ENCODE measurements at regions not wholly inside any gene's neighbourhood (a gene's known extent, or its start where the extent isn't known, plus 50 kb on each side); places are given as distances from the start of the nearest gene placed in this dataset.

DNA sequence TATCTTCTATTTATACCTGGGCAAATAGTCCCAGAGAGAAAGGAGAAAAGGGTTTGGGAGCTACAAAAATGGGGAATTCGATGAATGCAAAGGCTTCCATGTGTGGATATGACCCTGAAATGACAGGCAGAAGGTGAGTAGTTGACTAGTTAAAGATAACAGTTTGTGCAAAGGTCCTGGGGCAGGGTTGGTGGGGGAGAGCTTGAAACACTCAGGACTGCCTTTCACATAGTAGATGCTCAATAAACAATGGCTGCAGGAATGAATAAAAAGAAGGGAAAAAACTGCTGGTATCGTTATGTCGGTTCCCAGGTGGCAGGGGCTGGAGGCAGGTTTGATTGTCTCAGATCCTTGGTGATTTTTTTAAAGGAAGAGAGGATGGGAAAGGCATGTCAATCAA lies 445.5 kb downstream of the HAPSTR1 start:
- DNase-seq: no peak

DNA sequence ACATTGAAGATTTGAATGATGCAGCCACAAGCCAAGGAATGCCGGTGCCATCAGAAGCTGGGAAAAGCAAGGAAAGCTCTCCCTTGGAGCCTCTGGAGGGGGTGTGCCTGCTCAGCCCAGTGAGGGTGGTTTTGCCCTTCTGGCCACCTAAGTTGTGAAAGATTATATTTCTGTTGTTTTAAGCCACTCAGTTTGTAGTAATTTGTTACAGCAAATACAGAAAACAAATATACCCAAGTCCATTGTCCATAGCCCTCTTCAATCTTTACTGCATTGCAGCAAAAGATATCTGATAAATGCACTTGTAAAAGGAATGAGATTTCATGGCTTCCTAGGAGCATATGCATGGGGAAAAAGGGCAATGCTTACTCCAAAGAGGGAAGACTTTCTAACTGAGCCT lies 447.9 kb downstream of the HAPSTR1 start:
- DNase-seq: no peak

DNA sequence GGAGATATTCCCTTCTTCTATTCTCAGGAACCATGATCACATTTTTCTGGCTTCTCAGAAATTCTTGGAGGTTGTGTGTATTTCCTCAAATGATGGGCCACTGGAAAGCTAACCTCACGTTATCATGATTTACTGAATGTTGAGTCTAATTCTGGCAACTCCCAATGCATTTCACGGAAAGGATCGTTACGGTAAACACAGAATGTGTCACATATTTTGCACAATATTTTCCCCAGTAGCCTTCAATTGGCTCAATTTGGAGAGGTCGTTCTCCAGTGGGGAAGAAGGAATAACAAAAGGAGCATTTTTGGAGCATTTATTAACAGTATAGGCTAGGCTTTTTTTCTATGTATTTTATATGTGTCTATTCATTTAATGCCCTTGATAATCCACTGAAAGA lies 450.3 kb downstream of the HAPSTR1 start:
- DNase-seq: no peak

DNA sequence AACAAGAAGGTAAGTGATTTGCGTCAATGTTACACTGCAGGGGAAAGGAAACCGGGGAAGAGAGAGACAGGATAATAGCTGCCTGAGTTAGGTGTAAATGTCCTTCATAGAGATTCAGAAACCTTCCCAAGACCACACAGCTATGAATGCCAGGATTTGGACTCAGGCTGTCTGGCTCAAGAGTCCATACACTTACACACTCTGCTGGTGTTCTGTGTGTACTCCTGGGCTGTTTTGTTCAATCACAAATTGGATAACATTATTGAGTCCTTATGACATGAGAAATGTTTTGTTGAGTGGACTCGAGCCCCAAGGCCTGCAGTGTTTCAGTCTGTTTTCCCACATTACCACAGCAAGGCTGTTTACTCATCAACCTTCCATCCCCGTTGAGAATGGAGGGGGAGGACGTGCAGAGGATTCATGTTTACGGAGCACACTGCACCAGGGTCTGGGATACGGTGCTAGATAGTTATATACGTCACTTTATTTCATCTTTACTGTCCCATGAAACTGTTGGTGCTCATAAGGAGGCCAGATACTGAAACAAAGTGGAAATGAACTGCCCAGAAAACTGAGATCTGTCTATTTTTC lies 450.8 kb downstream of the HAPSTR1 start:
- DNase-seq: no peak

DNA sequence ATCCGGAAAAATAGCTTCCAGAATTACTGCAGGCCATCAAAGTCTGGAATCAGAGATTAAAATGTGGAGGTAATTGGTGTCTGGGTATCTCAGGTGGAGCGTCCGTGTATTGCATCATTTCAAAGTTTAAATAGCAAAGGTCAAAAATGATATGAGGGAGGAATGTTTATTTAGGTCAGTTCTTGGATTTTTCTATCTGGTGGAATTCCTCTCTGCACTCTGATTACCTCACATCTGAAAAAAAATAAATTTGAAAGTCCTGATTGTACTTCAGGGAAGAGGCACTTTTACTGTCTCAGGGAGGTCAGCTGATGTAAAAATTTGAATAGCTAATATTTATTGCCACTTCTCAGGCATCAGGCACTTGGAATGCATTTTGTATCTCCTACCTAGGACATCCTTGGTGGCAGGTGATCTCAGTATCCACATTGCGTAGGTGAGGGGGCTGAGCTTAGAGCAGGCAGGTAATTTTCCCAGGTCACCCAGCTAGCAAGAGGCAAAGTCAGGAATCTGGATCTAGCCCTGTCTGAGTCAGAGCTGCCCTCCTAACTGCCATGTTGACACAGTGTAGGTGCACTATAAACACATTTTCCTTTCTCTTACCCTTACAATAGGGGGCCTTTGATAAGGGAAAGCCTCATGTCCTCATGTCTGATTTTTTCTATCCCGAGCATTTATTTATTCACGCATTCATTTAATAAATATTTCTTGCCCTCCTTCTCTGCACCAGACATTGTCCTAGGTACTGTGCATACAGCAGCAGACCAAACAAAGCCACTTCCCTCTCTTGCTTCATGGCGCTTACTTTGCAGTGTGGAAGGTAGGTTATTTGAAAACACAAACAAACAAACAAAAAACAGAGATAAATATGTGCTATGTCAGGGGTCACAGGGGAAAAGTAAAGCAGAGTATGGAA lies 454.3 kb downstream of the HAPSTR1 start:
- no peak for DNase-seq

DNA sequence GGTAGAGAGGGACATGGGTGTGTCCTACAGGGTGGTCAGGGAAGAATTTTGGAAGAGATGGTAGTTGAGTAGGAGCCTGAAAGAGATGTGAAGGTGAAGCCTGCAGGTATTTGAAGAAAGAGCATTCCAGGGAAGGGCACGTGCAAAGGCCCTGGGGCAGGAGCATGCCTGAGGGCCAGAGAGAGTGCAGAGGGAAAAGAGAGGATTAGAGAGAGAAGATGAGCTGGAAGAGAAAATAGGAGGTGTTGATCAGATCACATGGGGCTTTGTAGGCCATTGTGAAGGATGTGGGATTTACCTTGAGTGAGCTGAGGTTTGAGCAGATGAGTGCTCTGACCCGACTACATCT lies 455.0 kb downstream of the HAPSTR1 start:
- no peak for DNase-seq

DNA sequence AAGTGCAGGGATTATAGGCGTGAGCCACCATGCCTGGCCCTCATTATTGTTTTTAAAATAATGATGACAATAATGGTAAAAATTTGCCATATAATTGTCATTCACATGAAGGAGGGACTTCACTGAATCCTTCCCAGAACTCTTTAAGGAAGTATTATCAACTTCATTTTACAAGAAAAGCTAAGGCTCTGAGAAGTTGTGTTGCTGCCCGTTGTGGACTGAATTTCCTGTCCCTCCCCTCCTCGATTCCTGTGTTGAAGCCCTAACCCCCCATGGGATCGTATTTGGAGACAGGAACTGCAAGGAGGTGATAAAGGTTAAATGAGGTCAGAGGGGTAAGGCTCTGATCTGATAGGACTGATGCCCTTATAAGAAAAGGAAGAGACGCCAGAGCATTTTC lies 458.0 kb downstream of the HAPSTR1 start:
- no peak for DNase-seq

DNA sequence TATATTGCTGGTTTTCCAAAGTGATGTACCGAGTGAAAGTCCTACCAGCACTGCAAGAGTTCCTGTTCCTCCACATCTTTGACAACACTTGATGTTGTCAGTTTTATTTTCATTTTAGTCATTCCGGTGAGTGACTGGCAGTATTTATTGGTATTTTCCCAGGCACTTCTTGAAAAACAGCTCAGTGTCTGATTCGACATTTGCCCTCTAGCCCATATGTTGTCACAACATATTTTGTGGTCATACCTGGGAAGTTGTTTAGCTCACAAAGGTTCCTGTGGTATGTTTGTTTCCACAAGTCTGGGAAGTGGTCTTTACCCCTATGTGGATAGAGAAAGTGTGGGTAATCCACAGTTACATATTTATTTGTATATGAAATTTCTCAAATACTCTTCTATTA lies 463.6 kb downstream of the HAPSTR1 start:
- no peak for DNase-seq

DNA sequence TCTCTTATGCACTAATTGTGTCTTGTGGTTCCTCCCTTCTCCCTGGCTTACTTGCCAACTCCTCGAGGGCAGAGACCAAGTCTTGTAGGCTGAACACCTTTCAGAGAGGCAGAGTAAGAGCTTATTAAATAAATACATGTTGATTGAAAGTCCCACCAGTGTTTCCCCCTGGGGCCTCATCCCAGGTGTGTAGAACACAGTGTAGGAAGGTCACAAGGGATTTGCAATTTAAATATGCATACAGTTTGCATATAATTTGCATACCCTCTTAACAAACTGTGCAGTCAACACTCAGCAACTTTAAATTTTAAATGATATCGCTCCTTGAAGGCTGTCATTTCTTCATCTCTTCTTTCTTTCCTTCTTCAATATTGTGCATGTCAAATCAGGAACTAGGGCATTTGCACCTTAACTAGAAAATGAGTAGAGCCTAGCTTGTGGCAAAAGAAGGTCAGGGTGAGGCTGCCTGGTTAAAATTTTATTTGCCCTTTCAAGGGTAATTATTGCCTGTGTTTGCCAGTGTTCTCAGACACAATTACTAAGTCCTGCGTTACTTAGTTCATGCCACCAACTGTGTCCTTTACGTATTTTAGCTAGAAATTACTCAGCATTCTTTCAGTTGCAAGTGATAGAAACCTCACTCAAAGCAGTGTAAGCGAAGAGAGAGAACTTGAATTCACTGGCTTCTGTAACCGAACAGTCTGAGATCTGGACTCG lies 465.7 kb downstream of the HAPSTR1 start:
- DNase-seq: no peak

DNA sequence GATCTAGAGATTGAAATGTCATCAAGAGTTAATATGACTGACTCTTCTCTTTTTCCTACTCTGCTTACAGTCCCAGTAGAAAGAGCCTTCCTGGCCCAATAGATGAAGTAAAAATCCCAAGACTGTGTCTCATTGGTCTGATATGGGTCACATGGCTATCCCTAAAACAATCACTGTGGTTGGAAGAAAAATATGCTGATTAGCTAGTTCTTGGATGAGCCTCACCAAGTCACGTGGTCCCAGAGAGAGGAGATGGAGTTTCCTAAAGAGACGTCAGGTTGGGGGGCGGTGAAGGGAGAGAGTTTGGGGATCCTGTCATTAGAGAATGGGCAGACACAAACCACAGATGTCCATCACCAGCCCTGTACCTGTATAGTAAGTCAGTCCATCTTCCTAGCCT lies 466.3 kb downstream of the HAPSTR1 start:
- DNase-seq: no peak

DNA sequence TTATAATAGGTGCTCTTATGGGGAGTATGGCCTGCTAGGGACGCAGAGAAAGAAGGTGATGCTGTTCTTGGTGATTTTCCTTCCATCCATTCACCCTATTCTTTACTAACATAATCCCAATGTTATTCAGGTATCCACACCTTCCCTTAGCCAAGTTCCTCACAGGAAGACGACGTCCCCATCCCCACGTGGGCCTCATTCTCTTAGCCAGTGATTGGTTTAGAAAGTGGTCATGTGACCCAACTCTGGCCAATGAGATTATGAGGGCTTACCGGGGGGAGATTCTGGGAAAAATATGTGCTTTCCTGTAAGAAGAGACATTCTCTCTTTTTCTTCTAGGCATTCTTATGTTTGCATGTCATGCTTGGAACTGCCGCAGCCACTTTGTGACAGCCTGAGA lies 474.7 kb downstream of the HAPSTR1 start:
- DNase-seq: no peak

DNA sequence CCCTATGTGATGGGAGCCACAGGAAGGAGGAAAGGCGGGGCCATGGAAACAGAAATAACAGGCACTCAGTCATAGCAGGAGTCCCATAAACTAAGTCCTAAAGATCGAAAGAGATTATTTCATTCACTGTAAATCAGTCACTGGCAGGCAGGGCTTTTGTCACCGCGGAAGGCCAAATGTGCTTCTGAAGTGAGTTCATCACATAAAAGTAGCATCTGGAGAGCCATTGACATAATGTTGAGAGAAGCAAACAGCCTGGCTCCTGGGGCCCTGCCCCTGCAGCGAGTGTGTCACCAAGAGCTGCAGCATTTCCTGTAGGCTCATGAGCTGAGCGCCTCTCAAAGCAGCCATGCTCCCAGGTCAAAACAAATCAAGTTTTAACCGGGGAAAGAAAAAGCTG lies 476.2 kb downstream of the HAPSTR1 start:
- DNase-seq: peak; percentile 70

DNA sequence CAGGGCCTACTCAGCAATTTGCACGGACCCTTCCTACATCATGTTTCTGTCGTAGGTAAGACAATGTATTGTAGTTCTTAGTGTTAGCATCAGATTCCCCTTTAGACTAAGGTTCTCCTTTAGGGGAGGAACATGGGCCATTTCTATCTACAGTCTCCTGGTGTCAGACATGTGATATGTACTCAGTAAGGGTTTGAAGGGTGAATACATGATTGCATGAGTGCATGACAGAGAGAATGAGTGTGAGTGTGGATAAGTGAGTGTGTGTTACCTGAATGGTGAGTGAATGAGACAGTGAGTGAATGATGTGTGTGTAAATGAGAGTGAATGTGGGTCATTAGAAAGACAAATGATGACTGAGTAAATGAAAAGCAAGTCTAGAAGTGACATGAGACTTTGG lies 476.8 kb downstream of the HAPSTR1 start:
- no peak for DNase-seq

DNA sequence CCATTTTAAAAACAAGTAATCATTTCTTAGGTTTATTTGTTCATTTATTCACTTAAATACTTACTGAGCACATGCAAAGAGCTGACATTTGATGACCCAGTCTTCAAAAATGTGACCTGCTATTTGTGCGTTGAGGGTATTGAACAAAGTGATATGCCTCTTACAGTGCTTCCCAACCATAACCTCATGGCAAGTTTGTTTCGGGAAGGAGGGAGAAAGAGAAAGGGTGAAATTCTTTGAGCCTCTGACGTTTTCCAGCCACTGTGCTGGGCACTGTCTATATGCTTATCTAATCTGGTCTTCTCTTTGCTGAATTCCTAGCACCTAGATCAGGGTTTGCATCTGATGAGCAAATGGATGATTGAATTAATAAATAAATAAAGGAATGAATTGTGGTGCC lies 479.1 kb downstream of the HAPSTR1 start:
- no peak for DNase-seq

DNA sequence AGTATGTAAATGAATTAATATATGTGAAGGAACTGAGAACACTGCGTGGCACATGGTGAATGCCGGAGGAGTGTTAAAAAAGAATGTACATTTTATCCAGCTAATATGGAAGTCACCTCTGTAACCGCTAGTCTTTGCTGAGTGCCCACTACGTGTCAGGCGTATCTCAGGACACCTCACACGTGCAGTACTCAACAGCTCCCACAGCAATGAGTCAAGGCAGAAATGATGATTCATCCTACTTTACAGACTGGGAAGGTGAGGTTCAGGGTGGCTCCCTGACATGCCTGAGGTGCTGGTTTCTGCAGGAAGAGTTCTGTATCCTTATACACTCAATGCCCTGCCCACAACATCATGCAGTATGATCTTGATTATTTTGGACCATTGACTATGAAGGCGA lies 487.0 kb downstream of the HAPSTR1 start:
- DNase-seq: no peak

DNA sequence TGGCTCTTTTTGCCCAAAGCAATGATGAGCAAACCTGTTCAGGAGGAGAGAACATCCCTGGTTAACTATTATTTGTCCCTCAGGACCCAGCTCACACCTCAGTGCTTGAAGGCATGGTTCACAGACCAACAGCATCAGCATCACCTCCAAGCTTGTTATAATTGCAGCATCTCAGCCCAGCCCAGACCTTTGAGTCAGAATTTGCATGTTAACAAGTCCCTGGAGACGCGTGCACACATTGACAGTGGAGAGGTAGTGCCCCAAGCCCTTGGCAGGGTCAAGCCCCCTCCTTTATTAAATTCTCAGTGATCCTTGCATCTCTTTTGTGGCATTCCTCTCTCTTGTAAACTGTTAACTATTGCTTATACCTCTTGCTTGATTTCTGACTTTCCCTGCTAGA lies 488.6 kb downstream of the HAPSTR1 start:
- no peak for DNase-seq

DNA sequence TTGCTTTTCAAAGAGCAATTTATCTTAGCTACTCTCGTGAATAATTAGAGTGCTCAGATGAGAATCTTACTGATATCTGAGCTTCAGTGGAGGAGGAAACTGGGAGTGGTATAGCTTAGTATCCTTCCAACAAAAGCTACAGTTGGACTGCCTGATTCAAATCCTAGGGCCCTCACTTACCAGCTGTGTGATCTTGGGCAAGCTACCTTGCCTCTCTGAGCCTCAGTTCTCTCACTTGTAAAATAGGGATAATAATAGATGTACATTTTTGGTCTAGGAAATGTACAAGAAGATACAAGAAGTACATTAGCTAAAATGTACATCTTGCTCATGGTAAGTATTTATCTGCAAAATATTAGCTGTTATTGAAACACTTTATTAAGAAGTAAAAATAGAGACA lies 502.0 kb downstream of the HAPSTR1 start:
- DNase-seq: no peak

DNA sequence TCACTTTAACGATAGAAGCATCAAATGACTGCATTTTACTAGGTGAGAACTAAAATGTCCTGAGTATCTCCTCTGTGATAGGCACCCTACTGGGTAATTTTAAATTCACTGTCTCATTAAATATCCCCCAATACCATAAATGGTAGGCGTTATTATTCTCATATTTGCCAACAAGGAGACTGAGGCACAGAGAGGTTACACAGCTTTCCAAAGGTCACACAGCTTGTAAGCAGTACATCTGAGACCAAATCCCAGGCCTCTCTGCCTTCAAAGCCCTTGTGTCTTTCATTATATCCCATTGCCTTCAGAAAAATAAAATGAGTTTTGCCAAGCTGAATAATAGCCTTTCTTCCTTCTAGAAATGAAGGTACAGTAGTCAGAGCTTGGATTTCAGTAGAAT lies 502.6 kb downstream of the HAPSTR1 start:
- DNase-seq: no peak

DNA sequence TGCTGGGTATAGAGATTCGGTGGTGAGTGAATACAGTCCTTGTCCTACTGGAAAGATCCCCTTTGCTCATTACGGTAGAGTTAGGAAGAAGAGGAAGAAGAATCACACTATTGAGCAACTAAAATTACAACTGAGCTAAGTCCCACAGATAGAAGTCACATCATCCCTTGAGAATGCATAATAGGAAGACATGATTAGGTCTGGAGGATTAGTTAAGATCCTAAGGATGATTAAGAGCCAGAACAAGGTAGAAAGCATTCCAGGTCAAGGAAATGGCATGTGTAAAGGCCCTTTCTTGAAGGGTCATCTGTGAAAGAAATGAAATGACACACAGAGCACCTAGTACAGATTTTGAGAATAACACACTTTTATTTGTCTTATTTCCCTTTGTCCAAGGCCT lies 503.5 kb downstream of the HAPSTR1 start:
- DNase-seq: no peak

DNA sequence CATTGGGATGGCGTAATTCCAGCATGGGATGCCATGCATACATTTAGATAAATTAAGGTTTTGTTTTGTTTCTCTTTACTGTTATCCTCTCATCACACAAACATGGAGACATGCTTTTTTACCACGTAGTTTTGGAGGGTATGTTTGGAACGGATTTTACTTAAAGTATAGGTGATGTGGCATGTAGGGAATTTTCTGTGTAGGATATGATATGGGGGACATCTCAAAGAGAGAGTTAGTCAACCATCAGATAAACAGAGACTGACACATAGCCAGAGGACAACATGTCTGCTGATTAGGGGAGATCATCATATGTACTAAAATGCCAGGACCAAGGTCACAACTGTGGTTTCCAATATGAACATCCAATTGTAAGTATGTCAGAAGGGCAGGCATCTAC lies 503.9 kb downstream of the HAPSTR1 start:
- DNase-seq: no peak

DNA sequence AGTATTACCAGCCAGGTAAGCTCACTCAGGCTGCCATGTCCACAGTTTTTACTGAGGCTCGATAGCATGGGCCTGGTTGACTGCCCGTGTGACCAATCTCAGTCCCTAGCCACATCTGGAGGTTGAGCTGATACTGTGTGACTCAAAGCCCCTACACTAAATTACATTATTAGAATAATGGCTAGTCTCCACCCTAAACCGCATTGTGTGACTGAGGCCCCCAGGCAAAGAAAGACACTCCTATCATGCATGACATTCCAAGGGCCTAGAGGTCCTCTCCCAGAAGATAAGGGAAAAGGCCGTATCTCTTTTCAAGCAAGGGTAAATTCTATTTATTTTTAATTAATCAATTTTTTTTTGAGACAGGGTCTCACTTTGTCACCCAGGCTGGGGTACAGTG lies 505.3 kb downstream of the HAPSTR1 start:
- DNase-seq: no peak

DNA sequence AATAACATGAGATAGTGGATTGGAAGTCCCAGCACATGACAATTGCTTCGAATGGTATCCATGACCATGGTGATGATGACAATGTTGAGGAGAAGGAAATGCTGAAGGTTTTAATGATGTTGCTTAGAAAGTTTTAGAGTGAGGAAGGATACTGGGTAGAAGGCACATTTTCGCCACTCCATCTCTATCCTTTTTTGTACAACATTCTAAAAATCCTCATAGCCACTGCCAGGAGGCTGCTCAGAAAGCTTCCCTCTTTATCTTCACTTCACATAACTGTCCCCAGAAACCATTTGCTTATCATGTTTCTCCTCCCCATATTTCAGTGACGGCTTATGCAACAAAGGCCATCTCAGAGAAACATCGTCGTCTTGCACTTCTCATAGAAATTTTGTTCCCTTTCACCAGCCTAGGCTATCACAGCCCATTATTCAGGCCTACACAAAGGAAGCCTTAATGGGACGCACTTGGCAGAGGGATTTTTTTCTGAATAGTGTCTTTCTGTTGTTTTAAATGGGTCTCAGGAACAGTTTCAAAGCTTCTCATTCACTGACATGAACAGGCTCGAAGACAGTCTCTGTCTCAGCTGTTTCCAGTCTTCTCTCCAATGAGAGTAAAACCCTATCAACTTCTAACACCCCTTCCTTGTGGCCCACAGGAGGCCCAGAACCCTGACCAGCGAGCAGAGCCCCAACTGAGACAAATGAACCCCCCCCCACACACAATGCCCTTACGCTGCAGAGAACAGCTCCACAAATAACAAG lies 506.7 kb downstream of the HAPSTR1 start:
- no peak for DNase-seq

DNA sequence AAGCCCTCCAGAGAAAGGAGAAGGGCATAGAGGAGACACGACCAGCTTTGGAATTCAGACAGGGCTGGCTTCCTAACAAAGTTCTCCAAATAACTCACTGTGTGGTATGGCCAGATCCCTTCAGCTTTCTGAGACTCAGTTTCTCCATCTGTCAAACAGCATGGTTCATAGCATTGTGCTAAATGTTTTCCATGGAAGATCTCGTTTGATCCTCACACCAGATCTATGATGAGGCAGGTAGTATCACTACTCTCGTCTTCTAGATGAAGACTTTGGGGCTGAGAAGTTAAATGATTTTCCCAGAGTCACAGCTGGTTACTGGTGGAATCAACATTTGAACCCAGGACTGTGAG lies 507.3 kb downstream of the HAPSTR1 start:
- DNase-seq: no peak

Data from NCI-H510A (cell line).